GM12878 (cell line): ENCODE measurements at regions not wholly inside any gene's neighbourhood (a gene's known extent, or its start where the extent isn't known, plus 50 kb on each side); places are given as distances from the start of the nearest gene placed in this dataset.

ENCODE experiments used
- POLR2AphosphoS2 ChIP-seq: IDR thresholded peaks from 2 replicates; pipeline ENCODE4 v1.6.1; 2011; ENCODE audit warnings: low read depth, mild to moderate bottlenecking, low read length, improper control_type of control experiment, moderate library complexity
- POLR2AphosphoS5 ChIP-seq: IDR thresholded peaks from 2 replicates; pipeline ENCODE4 v1.6.1; 2011; ENCODE audit warnings: mild to moderate bottlenecking, low read length, inconsistent platforms

- TF ChIP-seq POLR2AphosphoS5 (no peak), POLR2AphosphoS2 (no peak)
These were observed 72.3 kb upstream of the CACUL1 start for GRCh38 chr10:118827053-118827452.
